ENCODE measurements at regions not wholly inside any gene's neighbourhood (a gene's known extent, or its start where the extent isn't known, plus 50 kb on each side); places are given as distances from the start of the nearest gene placed in this dataset.

DNA sequence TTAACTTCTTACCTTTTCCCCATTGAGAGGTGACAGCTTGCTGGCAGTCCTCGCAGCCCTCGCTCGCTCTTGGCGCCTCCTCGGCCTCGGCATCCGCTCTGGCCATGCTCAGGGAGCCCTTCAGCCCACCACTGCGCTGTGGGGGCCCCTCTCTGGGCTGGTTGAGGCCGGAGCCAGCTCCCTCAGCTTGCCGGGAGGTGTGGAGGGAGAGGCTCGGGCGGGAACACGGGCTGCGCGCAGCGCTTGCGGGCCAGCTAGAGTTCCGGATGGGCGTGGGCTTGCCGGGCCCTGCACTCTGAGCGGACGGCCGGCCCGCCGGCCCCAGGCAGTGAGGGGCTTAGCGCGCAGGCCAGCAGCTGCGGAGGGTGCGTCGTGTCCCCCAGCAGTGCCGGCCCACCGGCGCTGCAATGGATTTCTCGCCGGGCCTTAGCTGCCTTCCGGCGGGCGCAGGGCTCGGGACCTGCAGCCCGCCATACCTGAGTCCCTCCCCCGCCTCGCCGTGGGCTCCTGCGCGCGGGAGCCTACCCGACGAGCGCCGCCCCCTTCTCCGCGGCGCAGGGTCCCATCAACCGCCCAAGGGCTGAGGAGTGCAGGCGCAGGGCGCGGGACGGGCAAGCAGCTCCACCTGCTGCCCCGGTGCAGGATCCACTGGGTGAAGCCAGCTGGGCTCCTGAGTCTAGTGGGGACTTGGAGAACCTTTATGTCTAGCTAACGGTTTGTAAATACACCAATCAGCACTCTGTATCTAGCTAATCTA is 335.0 kb downstream of the CBLN2 start:
- no peak for TF ChIP-seq PHF8 (IDR thresholded peaks at IDR 0.05; ENCODE audit: borderline replicate concordance, low read depth)
- no peak for TF ChIP-seq HDAC2 (IDR thresholded peaks at IDR 0.05)
- TF ChIP-seq, protein P1, sequence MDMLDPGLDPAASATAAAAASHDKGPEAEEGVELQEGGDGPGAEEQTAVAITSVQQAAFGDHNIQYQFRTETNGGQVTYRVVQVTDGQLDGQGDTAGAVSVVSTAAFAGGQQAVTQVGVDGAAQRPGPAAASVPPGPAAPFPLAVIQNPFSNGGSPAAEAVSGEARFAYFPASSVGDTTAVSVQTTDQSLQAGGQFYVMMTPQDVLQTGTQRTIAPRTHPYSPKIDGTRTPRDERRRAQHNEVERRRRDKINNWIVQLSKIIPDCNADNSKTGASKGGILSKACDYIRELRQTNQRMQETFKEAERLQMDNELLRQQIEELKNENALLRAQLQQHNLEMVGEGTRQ (IDR thresholded peaks at IDR 0.05) = no peak
- TF ChIP-seq, protein P2, sequence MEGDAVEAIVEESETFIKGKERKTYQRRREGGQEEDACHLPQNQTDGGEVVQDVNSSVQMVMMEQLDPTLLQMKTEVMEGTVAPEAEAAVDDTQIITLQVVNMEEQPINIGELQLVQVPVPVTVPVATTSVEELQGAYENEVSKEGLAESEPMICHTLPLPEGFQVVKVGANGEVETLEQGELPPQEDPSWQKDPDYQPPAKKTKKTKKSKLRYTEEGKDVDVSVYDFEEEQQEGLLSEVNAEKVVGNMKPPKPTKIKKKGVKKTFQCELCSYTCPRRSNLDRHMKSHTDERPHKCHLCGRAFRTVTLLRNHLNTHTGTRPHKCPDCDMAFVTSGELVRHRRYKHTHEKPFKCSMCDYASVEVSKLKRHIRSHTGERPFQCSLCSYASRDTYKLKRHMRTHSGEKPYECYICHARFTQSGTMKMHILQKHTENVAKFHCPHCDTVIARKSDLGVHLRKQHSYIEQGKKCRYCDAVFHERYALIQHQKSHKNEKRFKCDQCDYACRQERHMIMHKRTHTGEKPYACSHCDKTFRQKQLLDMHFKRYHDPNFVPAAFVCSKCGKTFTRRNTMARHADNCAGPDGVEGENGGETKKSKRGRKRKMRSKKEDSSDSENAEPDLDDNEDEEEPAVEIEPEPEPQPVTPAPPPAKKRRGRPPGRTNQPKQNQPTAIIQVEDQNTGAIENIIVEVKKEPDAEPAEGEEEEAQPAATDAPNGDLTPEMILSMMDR (IDR thresholded peaks at IDR 0.05) = no peak
- TF ChIP-seq MYC (IDR thresholded peaks at IDR 0.05; ENCODE audit: borderline replicate concordance, low read length) = no peak
- no peak for TF ChIP-seq POLR2A (IDR thresholded peaks at IDR 0.05; ENCODE audit: low read length)
- no peak for TF ChIP-seq CEBPB (IDR thresholded peaks at IDR 0.05)
- TF ChIP-seq GATA3 (IDR thresholded peaks at IDR 0.05; ENCODE audit: borderline replicate concordance) = no peak
